GM12865 (cell line): ENCODE measurements at regions not wholly inside any gene's neighbourhood (a gene's known extent, or its start where the extent isn't known, plus 50 kb on each side); places are given as distances from the start of the nearest gene placed in this dataset.
"Not testable (repeated sequence)": the region's sequence is repeated elsewhere in the genome, so short reads cannot be mapped to it uniquely, and the experiment has no call there.

Experiments used
- DNase-seq: peaks from one replicate; pipeline ENCODE4 v3.0.0; 2010; ENCODE audit warnings: low read depth
- H3K4me3 ChIP-seq: 2 replicates; pipeline ENCODE4 v1.5.1; 2011; ENCODE audit warnings: mild to moderate bottlenecking, low read depth, low read length, control low read depth
- TF ChIP-seq, protein P1 (sequence below): IDR thresholded peaks from 2 replicates; pipeline ENCODE4 v1.5.1; 2011; ENCODE audit warnings: low read length, control low read depth, low read depth, inconsistent platforms; ENCODE audit not compliant: insufficient read depth; ENCODE audit errors: missing control alignments

DNA sequence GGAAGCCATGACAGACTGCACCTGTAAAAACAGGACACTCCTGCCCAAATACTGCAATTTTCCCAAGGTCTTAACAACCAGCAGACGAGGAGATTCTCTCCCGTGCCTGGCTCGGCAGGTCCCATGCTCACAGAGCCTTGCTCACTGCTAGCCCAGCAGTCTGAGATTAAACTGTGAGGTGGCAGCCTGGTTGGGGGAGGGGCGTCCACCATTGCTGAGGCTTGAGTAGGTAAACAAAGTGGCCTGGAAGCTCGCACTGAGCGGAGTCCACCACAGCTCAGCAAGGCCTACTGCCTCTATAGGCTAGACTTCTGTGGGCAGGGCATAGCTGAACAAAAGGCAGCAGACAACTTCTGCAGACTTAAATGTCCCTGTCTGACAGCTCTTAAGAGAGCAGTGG is 80.3 kb downstream of the ANXA5 start:
- H3K4me3 ChIP-seq, DNase-seq: not testable (repeated sequence)

DNA sequence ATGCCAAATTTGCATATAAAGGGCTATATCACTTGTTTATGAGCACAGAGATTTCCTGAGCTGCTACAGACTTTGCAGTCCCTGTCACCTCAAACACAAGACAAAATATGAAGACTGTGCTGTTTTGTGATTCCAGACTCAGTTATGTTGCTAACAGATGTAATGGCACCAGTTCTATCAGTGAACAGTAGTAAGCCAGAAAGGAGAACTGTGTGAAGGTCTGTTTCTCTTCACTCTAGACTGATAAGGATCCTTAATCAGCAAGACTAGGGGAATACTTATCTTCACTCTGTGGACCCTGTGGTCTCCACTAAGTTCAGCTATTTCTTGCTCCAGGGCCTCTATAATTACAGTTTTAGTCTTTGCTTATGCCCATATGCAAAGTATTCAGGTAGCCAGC is 82.7 kb downstream of the ANXA5 start:
- TF ChIP-seq, protein P1, sequence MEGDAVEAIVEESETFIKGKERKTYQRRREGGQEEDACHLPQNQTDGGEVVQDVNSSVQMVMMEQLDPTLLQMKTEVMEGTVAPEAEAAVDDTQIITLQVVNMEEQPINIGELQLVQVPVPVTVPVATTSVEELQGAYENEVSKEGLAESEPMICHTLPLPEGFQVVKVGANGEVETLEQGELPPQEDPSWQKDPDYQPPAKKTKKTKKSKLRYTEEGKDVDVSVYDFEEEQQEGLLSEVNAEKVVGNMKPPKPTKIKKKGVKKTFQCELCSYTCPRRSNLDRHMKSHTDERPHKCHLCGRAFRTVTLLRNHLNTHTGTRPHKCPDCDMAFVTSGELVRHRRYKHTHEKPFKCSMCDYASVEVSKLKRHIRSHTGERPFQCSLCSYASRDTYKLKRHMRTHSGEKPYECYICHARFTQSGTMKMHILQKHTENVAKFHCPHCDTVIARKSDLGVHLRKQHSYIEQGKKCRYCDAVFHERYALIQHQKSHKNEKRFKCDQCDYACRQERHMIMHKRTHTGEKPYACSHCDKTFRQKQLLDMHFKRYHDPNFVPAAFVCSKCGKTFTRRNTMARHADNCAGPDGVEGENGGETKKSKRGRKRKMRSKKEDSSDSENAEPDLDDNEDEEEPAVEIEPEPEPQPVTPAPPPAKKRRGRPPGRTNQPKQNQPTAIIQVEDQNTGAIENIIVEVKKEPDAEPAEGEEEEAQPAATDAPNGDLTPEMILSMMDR: no peak
- no peak overlapping the region for H3K4me3 ChIP-seq
- DNase-seq: no peak

DNA sequence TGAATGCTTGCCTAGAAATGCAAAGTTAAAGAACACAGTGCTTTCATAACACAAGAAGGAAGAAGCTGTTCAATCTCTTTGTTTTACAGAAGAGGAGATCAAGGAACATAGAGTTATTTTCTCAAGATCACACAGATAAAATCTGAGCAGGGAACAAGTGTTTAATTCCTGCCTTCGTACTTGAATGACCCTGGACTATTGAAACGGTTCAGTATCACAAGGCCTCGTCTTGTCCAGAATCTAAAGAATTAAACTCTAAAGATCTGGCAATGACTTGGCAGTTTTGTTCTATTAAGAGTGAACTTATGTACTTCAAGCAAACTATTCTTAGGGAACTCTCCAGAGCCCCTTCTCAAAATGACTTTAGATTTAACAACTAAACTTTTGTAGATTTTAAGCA is 97.7 kb downstream of the ANXA5 start:
- no peak for DNase-seq
- no peak overlapping the region for H3K4me3 ChIP-seq
- TF ChIP-seq, protein P1: no peak

DNA sequence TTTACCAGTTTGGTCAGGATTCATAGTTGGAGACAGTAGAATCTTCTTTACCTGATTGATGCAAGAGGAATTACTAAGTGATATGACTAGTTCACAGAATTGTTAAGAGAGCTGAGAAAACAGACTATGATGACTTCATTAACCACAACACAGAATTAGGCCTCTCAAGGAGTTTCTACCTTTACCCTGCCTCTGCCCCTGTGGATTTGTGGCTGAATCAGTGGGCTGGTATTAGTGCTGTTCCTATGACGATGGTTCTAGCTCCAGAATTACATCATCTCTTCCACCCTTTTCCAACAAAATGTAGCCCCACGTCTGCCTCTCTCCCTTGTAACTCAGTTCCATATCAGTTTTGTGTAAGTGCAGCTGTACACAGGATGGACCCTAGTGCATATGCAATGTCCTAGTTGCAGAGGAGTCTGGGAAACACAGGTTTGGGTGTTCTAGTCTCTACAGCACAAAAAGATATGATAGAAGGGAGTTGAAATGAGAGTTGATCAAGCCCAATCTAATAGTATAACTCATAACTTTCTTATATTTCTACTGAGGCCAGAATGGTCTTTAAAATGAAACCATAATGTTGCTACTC is 99.3 kb downstream of the ANXA5 start:
- TF ChIP-seq, protein P1: no peak
- DNase-seq: peak; percentile 16
- no peak overlapping the region for H3K4me3 ChIP-seq

DNA sequence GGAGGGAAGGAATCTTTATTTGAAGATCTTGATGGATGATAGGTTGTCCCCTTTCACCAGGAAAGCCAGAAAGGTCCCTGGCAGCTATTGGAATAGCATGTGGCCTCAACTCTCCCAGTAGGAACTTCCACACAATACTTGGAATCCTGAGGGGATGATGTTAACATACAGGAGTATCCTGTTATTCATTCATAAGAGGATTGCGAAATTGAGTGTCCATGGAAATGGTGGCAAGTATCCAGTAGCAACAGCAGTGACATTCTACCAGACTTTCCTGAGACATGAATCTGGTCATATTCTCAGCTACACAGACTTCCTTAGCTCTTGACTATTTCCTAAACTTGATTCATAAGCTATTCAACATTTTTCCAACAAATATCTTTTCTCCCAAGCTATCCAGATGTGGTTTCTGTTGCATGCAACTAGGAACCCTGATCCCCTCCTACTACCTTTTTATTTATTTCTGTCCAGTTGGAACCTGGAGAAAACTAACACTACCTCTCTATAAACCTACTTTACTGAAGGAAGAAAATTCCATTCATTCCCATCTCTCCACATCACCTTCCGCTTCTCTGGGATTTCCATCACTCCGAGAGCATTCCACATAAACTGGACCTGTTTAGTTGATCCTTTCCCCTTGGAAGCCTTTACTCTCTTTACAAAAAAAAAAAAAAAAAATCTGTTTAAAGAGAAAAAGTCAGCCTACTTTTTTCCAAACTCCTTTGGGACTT is 101.8 kb downstream of the ANXA5 start:
- TF ChIP-seq, protein P1: no peak
- DNase-seq: no peak
- no peak overlapping the region for H3K4me3 ChIP-seq

DNA sequence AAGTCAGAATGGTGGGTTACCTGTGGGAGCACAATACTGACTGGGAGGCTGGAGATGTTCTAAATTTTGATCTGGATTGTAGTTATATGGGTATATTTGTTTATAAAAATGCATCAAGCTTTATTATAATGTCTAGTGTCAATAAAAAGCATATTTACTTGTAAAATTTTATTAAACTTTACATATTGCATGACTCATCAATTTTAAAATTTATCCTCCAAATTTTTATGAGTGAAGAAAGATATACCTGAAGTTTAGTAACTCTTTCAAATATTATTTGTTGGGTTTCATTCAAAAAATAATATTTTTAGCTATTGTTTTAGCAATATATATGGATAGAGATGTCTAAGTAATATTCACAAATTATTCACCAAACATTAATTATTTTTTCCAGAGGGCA is 103.0 kb downstream of the ANXA5 start:
- no peak overlapping the region for H3K4me3 ChIP-seq
- TF ChIP-seq, protein P1: no peak
- DNase-seq: no peak

DNA sequence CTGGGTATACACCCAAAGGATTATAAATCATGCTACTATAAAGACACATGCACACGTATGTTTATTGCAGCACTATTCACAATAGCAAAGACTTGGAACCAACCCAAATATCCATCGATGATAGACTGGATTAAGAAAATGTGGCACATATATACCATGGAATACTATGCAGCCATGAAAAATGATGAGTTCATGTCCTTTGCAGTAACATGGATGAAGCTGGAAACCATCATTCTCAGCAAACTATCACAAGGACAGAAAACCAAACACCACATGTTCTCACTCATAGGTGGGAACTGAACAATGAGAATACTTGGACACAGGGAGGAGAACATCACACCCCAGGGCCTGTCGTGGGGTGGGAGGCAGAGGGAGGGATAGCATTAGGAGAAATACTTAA is 104.5 kb downstream of the ANXA5 start:
- DNase-seq, H3K4me3 ChIP-seq: not testable (repeated sequence)

DNA sequence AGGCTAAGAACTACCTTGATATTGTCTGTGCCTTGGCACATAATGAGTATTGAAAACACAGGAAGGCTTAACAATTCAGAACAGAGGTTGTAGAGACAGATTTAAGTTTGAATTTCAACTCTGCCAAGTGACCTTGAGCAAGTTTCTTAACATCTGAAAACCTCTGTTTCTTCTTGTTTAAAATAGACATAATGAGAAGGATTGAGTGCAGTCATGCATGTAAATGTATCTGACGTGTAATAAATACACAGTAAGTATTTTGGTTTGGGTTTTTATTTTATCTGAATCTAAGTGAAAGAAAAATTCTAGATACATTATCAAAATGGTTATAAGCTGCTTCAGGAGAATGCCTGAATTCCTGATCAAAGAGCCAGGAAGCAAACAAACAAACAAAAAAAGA is 111.9 kb downstream of the ANXA5 start:
- TF ChIP-seq, protein P1: no peak
- H3K4me3 ChIP-seq: no peak overlapping the region
- DNase-seq: no peak
